HG03558 (cell line): ENCODE measurements at regions not wholly inside any gene's neighbourhood (a gene's known extent, or its start where the extent isn't known, plus 50 kb on each side); places are given as distances from the start of the nearest gene placed in this dataset.
"Not testable (repeated sequence)": the region's sequence is repeated elsewhere in the genome, so short reads cannot be mapped to it uniquely, and the experiment has no call there.

ENCODE experiments used
- ATAC-seq: cut with Tn5 transposase; IDR thresholded peaks from one replicate; pipeline ENCODE4 v1.9.1; 2021; ENCODE audit warnings: moderate number of reproducible peaks; ENCODE audit not compliant: unreplicated experiment; ENCODE audit errors: extremely low read depth

DNA sequence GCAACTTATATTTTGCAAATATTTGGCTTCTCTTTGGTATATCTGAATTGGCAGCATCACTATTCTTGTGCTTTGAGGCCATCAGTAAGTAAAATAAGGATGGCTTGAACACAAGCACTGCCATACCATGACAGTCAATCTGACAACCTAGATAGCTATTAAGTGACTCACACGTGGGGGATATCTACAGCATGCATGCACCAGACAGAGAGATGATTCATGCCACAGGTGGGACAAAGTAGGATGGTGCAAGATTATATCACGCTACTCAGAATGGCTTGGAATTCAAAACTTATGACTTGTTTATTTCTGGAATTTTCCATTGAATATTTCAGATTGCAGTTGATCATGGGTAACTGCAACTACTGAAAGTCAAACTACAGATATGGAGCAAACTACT lies 675.6 kb upstream of the MDGA2 start:
- no peak for ATAC-seq

DNA sequence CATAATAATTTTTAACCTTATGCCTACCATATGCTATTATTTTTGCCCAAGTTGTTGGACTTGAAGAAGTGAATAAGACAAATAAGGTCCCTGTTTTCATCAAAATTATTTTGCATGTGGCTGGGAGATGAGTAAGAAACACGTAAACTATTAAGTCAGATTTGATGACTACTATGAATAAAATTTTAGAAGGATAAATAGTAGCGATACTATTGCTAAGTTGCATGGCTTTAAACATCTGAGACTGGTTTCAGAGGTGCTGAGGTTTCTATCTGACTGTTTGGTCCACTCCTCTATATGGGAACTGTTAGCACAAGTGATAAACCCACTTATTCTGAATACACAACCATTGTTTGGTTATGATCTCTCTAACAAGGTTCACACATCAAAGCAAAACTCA lies 674.3 kb upstream of the MDGA2 start:
- no peak for ATAC-seq

GRCh38 chr14:48341069-48341468 lies 665.7 kb upstream of the MDGA2 start:
- ATAC-seq, result no peak

DNA sequence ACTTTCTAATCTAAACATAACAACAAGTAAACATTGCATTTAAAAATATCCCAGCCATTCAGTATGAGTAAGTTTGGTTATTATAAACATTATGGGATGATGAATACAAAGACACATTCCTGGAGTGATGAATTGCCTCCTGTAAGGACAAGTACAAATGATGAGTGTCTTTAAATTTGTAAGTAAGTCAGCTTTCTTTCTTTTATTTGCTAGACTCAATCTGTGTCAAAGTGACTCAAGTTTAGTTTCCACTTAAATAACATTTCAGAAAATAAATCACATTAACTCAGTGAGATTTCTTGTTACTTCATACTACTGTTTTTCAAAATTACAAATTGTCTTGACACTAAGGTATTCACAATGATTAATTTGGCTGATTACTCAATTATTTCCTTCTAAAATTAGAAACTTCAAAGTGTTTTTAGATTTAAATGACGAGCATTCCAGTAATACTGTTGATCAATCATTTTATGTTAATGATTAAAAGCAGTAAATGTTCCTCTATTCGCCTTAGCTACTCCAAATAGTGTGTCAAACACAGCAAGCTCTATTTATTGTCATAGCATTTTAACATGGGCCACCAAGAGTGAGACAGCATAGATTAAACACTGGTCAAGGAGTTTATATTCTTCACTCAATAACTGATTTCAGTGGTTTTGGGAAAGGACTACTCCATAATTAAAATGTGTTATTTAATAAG lies 658.0 kb upstream of the MDGA2 start:
- no peak for ATAC-seq

GRCh38 chr14:48331421-48331820 lies 656.0 kb upstream of the MDGA2 start:
- ATAC-seq, result no peak

GRCh38 chr14:48325486-48325885 lies 650.1 kb upstream of the MDGA2 start:
- ATAC-seq, result no peak

- no peak for ATAC-seq
These were observed 648.3 kb upstream of the MDGA2 start for GRCh38 chr14:48323665-48324064.

- no peak for ATAC-seq
These were observed 644.4 kb upstream of the MDGA2 start for GRCh38 chr14:48319823-48320222.

DNA sequence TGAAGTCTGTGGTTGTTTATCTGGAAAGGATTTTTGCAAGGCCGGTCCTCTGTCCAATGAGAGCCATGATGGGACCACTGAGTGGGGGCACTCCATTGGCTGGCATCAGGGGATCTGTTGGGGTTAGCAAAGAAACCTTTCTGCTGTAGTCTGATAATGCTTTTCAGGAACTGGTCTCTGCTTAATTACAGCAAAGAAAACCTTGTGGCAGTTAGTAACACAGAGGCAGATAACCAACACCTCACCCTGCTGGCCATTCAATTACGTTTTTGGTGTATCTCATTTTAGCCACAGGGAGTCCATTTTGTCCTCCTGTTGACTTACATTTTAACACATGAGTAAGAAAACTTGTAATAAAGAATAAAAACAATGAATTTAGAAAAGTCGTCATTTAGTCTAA lies 629.3 kb upstream of the MDGA2 start:
- ATAC-seq, result no peak

GRCh38 chr14:48289701-48290100 lies 614.3 kb upstream of the MDGA2 start:
- no peak for ATAC-seq

DNA sequence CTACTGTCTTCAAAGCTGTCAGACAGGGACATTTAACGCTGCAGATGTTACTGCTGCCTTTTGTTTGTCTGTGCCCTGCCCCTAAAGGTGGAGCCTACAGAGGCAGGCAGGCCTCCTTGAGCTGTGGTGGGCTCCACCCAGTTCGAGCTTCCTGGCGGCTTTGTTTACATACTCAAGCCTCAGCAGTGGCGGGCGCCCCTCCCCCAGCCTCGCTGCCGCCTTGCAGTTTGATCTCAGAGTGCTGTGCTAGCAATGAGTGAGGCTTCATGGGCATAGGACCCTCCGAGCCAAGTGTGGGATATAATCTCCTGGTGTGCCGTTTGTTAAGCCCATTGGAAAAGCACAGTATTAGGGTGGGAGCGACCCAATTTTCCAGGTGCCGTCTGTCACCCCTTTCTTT lies 609.8 kb upstream of the MDGA2 start:
- ATAC-seq, result not testable (repeated sequence)

GRCh38 chr14:48275301-48275700 lies 599.9 kb upstream of the MDGA2 start:
- ATAC-seq, result no peak

GRCh38 chr14:48274826-48275225 lies 599.4 kb upstream of the MDGA2 start:
- ATAC-seq, result no peak

- not testable (repeated sequence) for ATAC-seq
These were observed 592.5 kb upstream of the MDGA2 start for GRCh38 chr14:48267926-48268325.

DNA sequence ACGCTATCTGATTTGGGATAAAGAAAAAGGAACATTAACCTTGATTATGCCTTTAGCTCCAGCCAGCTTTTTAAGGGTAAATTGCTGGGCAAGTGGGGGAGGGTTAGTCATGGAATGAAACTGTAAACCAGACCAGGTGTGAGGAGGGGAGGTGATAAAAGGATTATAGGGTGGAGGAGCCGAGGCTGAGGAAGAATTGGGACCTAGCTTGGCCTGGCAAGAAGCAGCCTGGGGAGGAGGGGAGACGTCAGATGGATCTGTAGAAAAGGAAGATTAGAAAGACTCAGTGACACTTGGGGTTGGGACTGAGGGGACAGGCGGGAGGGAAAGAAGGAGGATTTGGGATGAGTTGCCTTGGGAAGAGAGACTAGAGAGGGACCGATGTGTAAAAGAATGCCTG lies 590.8 kb upstream of the MDGA2 start:
- ATAC-seq, result not testable (repeated sequence)

- ATAC-seq, result no peak
These were observed 586.0 kb upstream of the MDGA2 start for GRCh38 chr14:48261436-48261835.

GRCh38 chr14:48260394-48261295 lies 585.2 kb upstream of the MDGA2 start:
- ATAC-seq, result not testable (repeated sequence)

- ATAC-seq, result not testable (repeated sequence)
These were observed 584.5 kb upstream of the MDGA2 start for GRCh38 chr14:48259876-48260275.

GRCh38 chr14:48259232-48259631 lies 583.8 kb upstream of the MDGA2 start:
- ATAC-seq, result not testable (repeated sequence)

- not testable (repeated sequence) for ATAC-seq
These were observed 583.3 kb upstream of the MDGA2 start for GRCh38 chr14:48258703-48259102.

DNA sequence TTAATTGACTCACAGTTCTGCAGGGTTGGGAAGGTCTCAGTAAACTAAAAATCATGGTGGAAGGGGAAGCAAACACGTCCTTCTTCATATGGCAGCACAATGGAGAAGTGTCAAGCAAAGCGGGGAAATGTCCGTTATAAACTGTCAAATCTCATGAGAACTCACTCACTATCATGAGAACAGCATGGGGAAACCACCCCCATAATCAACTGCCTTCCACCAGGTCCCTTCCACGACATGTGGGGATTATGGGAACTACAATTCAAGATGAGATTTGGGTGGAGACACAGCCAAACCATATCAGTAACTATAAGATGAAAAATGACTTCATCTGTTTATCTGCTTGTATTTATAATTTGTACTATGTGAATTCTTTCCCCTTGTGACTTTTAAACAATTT lies 577.6 kb upstream of the MDGA2 start:
- ATAC-seq, result no peak
